ENCODE measurements at regions not wholly inside any gene's neighbourhood (a gene's known extent, or its start where the extent isn't known, plus 50 kb on each side); places are given as distances from the start of the nearest gene placed in this dataset.

DNA sequence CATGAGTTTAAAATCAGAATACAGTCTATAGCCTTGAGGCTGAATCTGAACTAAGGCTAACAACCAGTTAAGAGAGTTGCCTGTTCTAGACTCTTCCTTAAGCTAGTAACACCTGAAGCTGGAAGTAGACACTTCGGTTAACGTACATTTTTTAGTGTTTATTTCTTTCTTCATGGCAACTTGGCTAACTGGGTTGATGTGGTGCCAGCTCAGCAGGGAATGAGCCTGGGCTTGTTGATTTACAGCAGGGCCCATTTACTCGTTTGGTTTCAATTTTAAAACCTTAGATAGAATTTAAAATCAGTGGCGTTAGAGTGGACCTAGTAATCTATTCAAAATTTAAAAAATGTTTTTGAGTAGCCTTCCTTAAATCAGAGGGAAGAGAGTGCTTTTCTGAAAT is 137.6 kb upstream of the ESX1 start:
- TF ChIP-seq, protein P1, sequence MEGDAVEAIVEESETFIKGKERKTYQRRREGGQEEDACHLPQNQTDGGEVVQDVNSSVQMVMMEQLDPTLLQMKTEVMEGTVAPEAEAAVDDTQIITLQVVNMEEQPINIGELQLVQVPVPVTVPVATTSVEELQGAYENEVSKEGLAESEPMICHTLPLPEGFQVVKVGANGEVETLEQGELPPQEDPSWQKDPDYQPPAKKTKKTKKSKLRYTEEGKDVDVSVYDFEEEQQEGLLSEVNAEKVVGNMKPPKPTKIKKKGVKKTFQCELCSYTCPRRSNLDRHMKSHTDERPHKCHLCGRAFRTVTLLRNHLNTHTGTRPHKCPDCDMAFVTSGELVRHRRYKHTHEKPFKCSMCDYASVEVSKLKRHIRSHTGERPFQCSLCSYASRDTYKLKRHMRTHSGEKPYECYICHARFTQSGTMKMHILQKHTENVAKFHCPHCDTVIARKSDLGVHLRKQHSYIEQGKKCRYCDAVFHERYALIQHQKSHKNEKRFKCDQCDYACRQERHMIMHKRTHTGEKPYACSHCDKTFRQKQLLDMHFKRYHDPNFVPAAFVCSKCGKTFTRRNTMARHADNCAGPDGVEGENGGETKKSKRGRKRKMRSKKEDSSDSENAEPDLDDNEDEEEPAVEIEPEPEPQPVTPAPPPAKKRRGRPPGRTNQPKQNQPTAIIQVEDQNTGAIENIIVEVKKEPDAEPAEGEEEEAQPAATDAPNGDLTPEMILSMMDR (IDR thresholded peaks at IDR 0.05), result no peak
- TF ChIP-seq POLR2AphosphoS5 (IDR thresholded peaks at IDR 0.05) (no peak), POLR2A (IDR thresholded peaks at IDR 0.05) (no peak), EP300 (IDR thresholded peaks at IDR 0.05) (no peak)

Measured in gastroesophageal sphincter (tissue), 3 donors.